ENCODE measurements at regions not wholly inside any gene's neighbourhood (a gene's known extent, or its start where the extent isn't known, plus 50 kb on each side); places are given as distances from the start of the nearest gene placed in this dataset.
"Not testable (repeated sequence)": the region's sequence is repeated elsewhere in the genome, so short reads cannot be mapped to it uniquely, and the experiment has no call there.

DNA sequence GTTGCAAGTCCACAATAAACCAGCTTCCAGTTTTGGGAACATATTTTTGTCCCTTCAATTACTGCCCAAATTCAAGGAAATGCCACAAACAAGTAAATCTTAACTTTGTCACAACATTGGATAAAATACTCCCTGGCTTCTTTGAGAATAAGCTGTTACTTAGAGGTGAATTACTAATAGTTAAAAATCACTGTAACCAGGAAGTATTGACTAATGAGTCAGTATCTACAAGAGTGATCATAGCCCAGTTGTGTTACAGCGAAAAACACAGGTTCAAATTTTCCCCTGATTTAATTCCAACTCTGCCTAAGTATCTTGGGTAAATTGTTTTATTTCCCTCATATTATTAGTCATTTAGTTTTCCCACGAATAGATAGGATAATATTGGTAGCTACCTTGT, 291.2 kb upstream of the PPARGC1A start:
- no peaks in the 10 kb centered on the region for H3K36me3 Mint-ChIP-seq (ENCODE audit: low read depth)
- H3K4me1 Mint-ChIP-seq, result no peaks in the 10 kb centered on the region
- H3K27ac Mint-ChIP-seq (ENCODE audit: unreplicated experiment), result no peak overlapping the region
- TF ChIP-seq CTCF (conservative IDR thresholded peaks at IDR 0.05), result no peak
- H3K9me3 Mint-ChIP-seq, result peaks cover 3% of the 10 kb centered on the region
- no peak overlapping the region for H3K4me3 Mint-ChIP-seq
- DNase-seq (ENCODE audit: low read depth, low spot score), result no peak
- H3K27me3 Mint-ChIP-seq (ENCODE audit: low read depth), result no peaks in the 10 kb centered on the region

- H3K27ac Mint-ChIP-seq (ENCODE audit: unreplicated experiment), result no peak overlapping the region
- no peaks in the 10 kb centered on the region for H3K36me3 Mint-ChIP-seq (ENCODE audit: low read depth)
- no peak overlapping the region for H3K4me3 Mint-ChIP-seq
- TF ChIP-seq CTCF (conservative IDR thresholded peaks at IDR 0.05), result no peak
- DNase-seq (ENCODE audit: low read depth, low spot score), result no peak
- no peaks in the 10 kb centered on the region for H3K4me1 Mint-ChIP-seq
- H3K9me3 Mint-ChIP-seq, result peaks cover 3% of the 10 kb centered on the region
- no peaks in the 10 kb centered on the region for H3K27me3 Mint-ChIP-seq (ENCODE audit: low read depth)
These were observed 290.7 kb upstream of the PPARGC1A start for GRCh38 chr4:24180586-24180985.

- no peaks in the 10 kb centered on the region for H3K27me3 Mint-ChIP-seq (ENCODE audit: low read depth)
- H3K4me1 Mint-ChIP-seq, result no peaks in the 10 kb centered on the region
- H3K4me3 Mint-ChIP-seq, result no peak overlapping the region
- H3K9me3 Mint-ChIP-seq, result peaks cover 3% of the 10 kb centered on the region
- H3K27ac Mint-ChIP-seq (ENCODE audit: unreplicated experiment), result peak overlapping the region; percentile 78
- DNase-seq (ENCODE audit: low read depth, low spot score), result no peak
- H3K36me3 Mint-ChIP-seq (ENCODE audit: low read depth), result no peaks in the 10 kb centered on the region
- no peak for TF ChIP-seq CTCF (conservative IDR thresholded peaks at IDR 0.05)
These were observed 289.5 kb upstream of the PPARGC1A start for GRCh38 chr4:24179201-24179840.

DNA sequence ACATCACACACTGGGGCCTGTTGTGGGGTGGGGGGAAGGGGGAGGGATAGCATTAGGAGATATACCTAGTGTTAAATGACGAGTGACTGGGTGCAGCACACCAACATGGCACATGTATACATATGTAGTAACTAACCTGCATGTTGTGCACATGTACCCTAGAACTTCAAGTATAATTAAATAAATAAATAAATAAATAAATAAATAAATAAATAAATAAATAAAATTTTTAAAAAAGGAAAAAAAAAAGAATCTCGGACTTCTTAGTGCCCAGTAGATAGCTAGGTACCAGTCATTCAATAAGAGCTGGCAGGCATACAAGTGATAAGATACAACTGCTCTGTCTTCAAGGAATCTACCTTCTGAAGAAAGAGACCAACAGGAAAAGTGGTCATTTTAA, 287.6 kb upstream of the PPARGC1A start:
- H3K9me3 Mint-ChIP-seq; H3K4me3 Mint-ChIP-seq; H3K36me3 Mint-ChIP-seq (ENCODE audit: low read depth); H3K27ac Mint-ChIP-seq (ENCODE audit: unreplicated experiment); DNase-seq (ENCODE audit: low read depth, low spot score); H3K27me3 Mint-ChIP-seq (ENCODE audit: low read depth); H3K4me1 Mint-ChIP-seq: not testable (repeated sequence)

DNA sequence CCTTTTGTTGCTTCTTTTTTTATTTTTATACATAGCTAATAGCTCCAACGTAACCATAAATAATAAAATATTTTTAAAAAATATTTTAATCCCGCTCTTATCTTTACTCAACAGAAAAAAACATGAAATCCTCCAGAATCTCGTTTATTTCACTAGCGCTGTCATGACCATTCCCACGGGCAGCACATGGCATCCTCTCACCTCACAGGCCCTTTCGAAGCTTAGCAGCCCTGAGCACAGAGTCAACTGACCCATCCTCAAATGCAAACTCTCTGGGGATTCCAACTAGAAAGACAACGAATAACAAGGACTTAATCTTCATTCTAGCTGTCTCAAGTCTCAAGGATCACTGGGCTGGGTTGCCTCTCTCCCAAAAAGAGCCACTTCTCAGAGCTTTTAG, 285.9 kb upstream of the PPARGC1A start:
- no peak overlapping the region for H3K27ac Mint-ChIP-seq (ENCODE audit: unreplicated experiment)
- H3K9me3 Mint-ChIP-seq, result peaks cover 3% of the 10 kb centered on the region
- no peak overlapping the region for H3K4me3 Mint-ChIP-seq
- H3K4me1 Mint-ChIP-seq, result peaks cover 4% of the 10 kb centered on the region
- H3K27me3 Mint-ChIP-seq (ENCODE audit: low read depth), result no peaks in the 10 kb centered on the region
- H3K36me3 Mint-ChIP-seq (ENCODE audit: low read depth), result no peaks in the 10 kb centered on the region
- no peak for DNase-seq (ENCODE audit: low read depth, low spot score)
- no peak for TF ChIP-seq CTCF (conservative IDR thresholded peaks at IDR 0.05)

DNA sequence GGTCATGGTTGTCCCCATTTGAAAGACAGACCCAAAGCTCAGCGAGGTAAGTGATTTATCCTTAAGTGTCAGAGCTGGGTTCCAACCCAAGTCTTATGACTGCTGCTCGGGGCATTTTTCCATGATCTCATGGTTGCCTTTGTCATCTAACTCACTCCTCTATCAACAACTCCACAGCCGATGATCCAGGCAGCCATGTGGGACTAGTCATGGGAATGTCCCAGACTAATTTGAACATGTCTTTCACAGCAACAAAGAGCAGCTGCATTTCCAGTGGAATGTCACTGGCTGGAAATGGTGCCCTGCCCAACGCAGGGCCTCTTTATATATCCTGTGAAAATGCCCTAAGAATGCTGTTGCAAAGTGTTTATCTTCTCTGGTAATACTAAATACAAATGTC, 284.8 kb upstream of the PPARGC1A start:
- Mint-ChIP-seq H3K36me3 (ENCODE audit: low read depth) (no peaks in the 10 kb centered on the region), H3K27ac (ENCODE audit: unreplicated experiment) (peak overlapping the region; percentile 32), H3K4me3 (no peak overlapping the region), H3K27me3 (ENCODE audit: low read depth) (no peaks in the 10 kb centered on the region), H3K4me1 (peaks cover 4% of the 10 kb centered on the region), H3K9me3 (peaks cover 3% of the 10 kb centered on the region)
- TF ChIP-seq CTCF (conservative IDR thresholded peaks at IDR 0.05), result no peak
- DNase-seq (ENCODE audit: low read depth, low spot score), result no peak
